Nephron progenitor cell (in vitro differentiated cells): ENCODE measurements at regions not wholly inside any gene's neighbourhood (a gene's known extent, or its start where the extent isn't known, plus 50 kb on each side); places are given as distances from the start of the nearest gene placed in this dataset.

Experiments
- DNase-seq: peaks from one replicate; pipeline ENCODE4 v3.0.0; 2021
- H3K27ac Mint-ChIP-seq: 2 replicates; pipeline ENCODE4 v1.8.0; 2021; ENCODE audit warnings: mild to moderate bottlenecking, moderate library complexity, mixed read lengths
- H3K27me3 Mint-ChIP-seq: 2 replicates; pipeline ENCODE4 v1.8.0; 2021; ENCODE audit warnings: mild to moderate bottlenecking, low read depth, mixed read lengths; ENCODE audit not compliant: poor library complexity
- H3K36me3 Mint-ChIP-seq: 2 replicates; pipeline ENCODE4 v1.8.0; 2021; ENCODE audit warnings: low read depth, mixed read lengths
- H3K4me1 Mint-ChIP-seq: 2 replicates; pipeline ENCODE4 v1.8.0; 2021; ENCODE audit warnings: mixed read lengths
- H3K4me3 Mint-ChIP-seq: 2 replicates; pipeline ENCODE4 v1.8.0; 2021; ENCODE audit warnings: mild to moderate bottlenecking, moderate library complexity, mixed read lengths
- H3K9me3 Mint-ChIP-seq: 2 replicates; pipeline ENCODE4 v1.8.0; 2021; ENCODE audit warnings: mild to moderate bottlenecking, moderate library complexity, mixed read lengths
- CTCF ChIP-seq: fragments of 200-600 bp; sonication (generic); IDR thresholded peaks from 2 replicates; pipeline ENCODE4 v1.5.0; 2021; ENCODE audit warnings: antibody characterized with exemption

GRCh38 chr9:80378669-80379293 is 807.0 kb downstream of the TLE4 start:
- DNase-seq, result no peak
- TF ChIP-seq CTCF, result no peak
- no peaks in the 10 kb centered on the region for H3K36me3 Mint-ChIP-seq
- no peaks in the 10 kb centered on the region for H3K9me3 Mint-ChIP-seq
- H3K4me1 Mint-ChIP-seq, result peaks cover 32% of the 10 kb centered on the region
- H3K4me3 Mint-ChIP-seq, result no peak overlapping the region
- no peak overlapping the region for H3K27ac Mint-ChIP-seq
- peaks cover 2% of the 10 kb centered on the region for H3K27me3 Mint-ChIP-seq

DNA sequence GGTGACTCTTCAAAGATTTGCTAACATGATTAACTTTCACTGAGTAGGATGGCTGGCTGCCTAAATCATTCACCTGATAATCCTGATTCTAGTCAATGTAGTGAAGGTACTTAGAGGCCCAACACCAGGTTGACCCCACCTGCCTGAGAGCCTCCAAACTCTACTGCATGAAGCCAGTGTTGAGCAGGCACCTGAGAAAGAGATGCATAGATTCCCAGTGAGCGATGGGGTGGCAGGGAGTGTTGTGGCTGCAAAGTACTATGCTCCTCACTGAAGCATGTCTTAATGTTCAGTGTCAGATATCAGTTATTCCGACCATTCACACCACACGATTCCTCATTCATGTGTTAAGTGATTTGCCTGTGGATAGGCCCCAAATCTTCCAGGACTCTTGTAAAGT is 804.4 kb downstream of the TLE4 start:
- TF ChIP-seq CTCF, result no peak
- DNase-seq, result no peak
- no peaks in the 10 kb centered on the region for H3K36me3 Mint-ChIP-seq
- no peak overlapping the region for H3K4me3 Mint-ChIP-seq
- no peak overlapping the region for H3K27ac Mint-ChIP-seq
- no peaks in the 10 kb centered on the region for H3K9me3 Mint-ChIP-seq
- peaks cover 37% of the 10 kb centered on the region for H3K4me1 Mint-ChIP-seq
- H3K27me3 Mint-ChIP-seq, result peaks cover 9% of the 10 kb centered on the region

DNA sequence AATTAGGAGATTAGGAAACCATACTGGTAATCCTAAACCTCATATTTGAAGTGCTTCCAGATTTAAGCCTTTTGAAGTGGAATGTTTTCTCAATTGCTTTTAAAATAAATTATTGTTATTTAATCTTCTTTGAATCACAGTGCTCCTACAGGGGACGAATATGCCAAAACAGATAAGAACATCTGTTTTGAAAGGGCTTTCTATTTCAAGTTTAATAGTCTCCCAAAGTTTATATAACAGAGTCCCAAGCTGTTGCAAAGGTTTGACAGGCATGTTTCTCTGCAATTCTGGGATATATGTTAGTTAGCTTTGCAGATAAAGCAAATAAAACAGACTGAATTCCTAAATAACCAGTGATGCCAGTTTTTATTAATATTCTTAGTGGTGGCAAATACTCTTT is 803.7 kb downstream of the TLE4 start:
- H3K36me3 Mint-ChIP-seq, result no peaks in the 10 kb centered on the region
- H3K27me3 Mint-ChIP-seq, result peaks cover 9% of the 10 kb centered on the region
- no peak for DNase-seq
- no peak overlapping the region for H3K4me3 Mint-ChIP-seq
- no peak for TF ChIP-seq CTCF
- no peaks in the 10 kb centered on the region for H3K9me3 Mint-ChIP-seq
- peaks cover 37% of the 10 kb centered on the region for H3K4me1 Mint-ChIP-seq
- no peak overlapping the region for H3K27ac Mint-ChIP-seq

DNA sequence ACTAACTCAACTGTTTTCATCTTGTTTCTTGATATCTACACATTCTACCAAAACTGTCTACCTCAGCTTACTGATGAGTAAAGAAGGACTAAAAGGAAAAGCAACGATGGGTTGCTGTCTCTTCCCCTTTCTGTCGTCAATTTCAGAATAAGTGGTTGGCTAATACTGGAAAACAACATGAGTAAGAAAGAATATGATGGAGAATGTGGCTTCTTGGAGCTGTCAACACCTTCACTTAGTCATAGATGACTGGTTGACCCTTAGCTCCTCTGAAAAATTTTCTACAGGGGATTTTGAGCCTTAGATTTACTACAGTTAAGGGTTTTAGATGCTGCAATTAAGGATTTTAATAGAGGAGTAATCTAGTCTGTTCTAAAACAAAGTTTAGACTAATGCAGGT is 797.9 kb downstream of the TLE4 start:
- no peak overlapping the region for H3K27ac Mint-ChIP-seq
- H3K27me3 Mint-ChIP-seq, result peaks cover 8% of the 10 kb centered on the region
- no peaks in the 10 kb centered on the region for H3K36me3 Mint-ChIP-seq
- H3K9me3 Mint-ChIP-seq, result peaks cover 10% of the 10 kb centered on the region
- peaks cover 5% of the 10 kb centered on the region for H3K4me1 Mint-ChIP-seq
- H3K4me3 Mint-ChIP-seq, result no peak overlapping the region
- no peak for TF ChIP-seq CTCF
- no peak for DNase-seq

DNA sequence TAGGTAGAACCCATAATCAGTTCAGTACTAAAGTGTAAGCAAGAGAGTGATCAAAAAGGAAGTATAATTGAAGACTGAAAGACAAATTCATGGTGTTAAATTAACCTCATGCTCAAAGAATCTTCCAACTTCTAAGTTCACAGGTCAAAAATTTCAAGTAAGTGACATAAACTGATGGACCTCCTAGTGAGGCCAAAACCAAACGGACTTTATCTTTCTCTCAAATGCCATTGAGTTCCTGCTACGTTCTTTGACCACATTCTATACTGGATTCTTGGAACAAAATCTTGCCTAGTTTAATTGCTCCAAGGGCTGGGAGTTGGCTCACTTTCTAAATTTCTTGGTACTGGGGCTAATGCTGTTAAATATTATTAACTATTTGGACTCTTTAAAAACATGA is 794.9 kb downstream of the TLE4 start:
- H3K4me3 Mint-ChIP-seq, result no peak overlapping the region
- H3K27ac Mint-ChIP-seq, result no peak overlapping the region
- peaks cover 3% of the 10 kb centered on the region for H3K4me1 Mint-ChIP-seq

More for the DNA sequence above, 794.9 kb downstream of the TLE4 start:
- TF ChIP-seq CTCF, result no peak
- no peak for DNase-seq
- H3K36me3 Mint-ChIP-seq, result no peaks in the 10 kb centered on the region
- H3K9me3 Mint-ChIP-seq, result peaks cover 12% of the 10 kb centered on the region
- peaks cover 2% of the 10 kb centered on the region for H3K27me3 Mint-ChIP-seq
